H9 (cell line): ENCODE measurements at regions not wholly inside any gene's neighbourhood (a gene's known extent, or its start where the extent isn't known, plus 50 kb on each side); places are given as distances from the start of the nearest gene placed in this dataset.
A peak's percentile ranks its signal among the peaks of the same experiment; 100 is the strongest.

Source experiments
- DNase-seq: peaks from one replicate; pipeline ENCODE4 v3.0.0-alpha.2; 2017
- H2AFZ ChIP-seq: one replicate; pipeline ENCODE4 v1.6.1; 2013; ENCODE audit warnings: mild to moderate bottlenecking, low read length, control low read depth, moderate library complexity
- H2AK5ac ChIP-seq: 2 replicates; pipeline ENCODE4 v1.6.1; 2013; ENCODE audit warnings: low read length, control low read depth, mixed read lengths; ENCODE audit not compliant: insufficient read length
- H2BK120ac ChIP-seq: one replicate; pipeline ENCODE4 v1.6.1; 2013; ENCODE audit warnings: low read depth, mild to moderate bottlenecking, low read length, control low read depth, inconsistent platforms; ENCODE audit not compliant: poor library complexity, severe bottlenecking
- H2BK12ac ChIP-seq: 2 replicates; pipeline ENCODE4 v1.6.1; 2013; ENCODE audit warnings: low read length, control low read depth, mixed read lengths, low read depth; ENCODE audit not compliant: insufficient read length
- H2BK15ac ChIP-seq: 2 replicates; pipeline ENCODE4 v1.6.1; 2013; ENCODE audit warnings: low read depth, low read length, control low read depth
- H2BK20ac ChIP-seq: one replicate; pipeline ENCODE4 v1.6.1; 2013; ENCODE audit warnings: low read depth, mild to moderate bottlenecking, low read length, control low read depth, inconsistent platforms; ENCODE audit not compliant: poor library complexity, severe bottlenecking
- H2BK5ac ChIP-seq: 2 replicates; pipeline ENCODE4 v1.6.1; 2013; ENCODE audit warnings: low read length, control low read depth, mixed read lengths; ENCODE audit not compliant: insufficient read length
- H3K14ac ChIP-seq: 2 replicates; pipeline ENCODE4 v1.6.1; 2013; ENCODE audit warnings: low read length, control low read depth; ENCODE audit not compliant: insufficient read depth
- H3K18ac ChIP-seq: 2 replicates; pipeline ENCODE4 v1.6.1; 2013; ENCODE audit warnings: low read depth, mild to moderate bottlenecking, mixed read lengths, low read length, control low read depth; ENCODE audit not compliant: insufficient read length
- H3K23ac ChIP-seq: 2 replicates; pipeline ENCODE4 v1.6.1; 2013; ENCODE audit warnings: low read length, control low read depth, mixed read lengths, low read depth; ENCODE audit not compliant: insufficient read length
- H3K23me2 ChIP-seq: 2 replicates; pipeline ENCODE4 v1.6.1; 2013; ENCODE audit warnings: low read depth, mild to moderate bottlenecking, mixed read lengths, low read length, control low read depth; ENCODE audit not compliant: insufficient read length, poor library complexity, severe bottlenecking
- H3K27ac ChIP-seq: 2 replicates; pipeline ENCODE4 v1.5.1; 2013; ENCODE audit warnings: low read length, control low read depth, mixed read lengths, low read depth; ENCODE audit not compliant: insufficient read length
- H3K27me3 ChIP-seq: 2 replicates; pipeline ENCODE4 v1.6.1; 2013; ENCODE audit warnings: low read length, control low read depth, inconsistent platforms; ENCODE audit not compliant: insufficient read depth
- H3K4ac ChIP-seq: 2 replicates; pipeline ENCODE4 v1.6.1; 2013; ENCODE audit warnings: low read depth, mild to moderate bottlenecking, control low read depth, inconsistent platforms, low read length, moderate library complexity
- H3K4me1 ChIP-seq: 2 replicates; pipeline ENCODE4 v1.6.1; 2013; ENCODE audit warnings: low read length, control low read depth, inconsistent platforms; ENCODE audit not compliant: insufficient read depth
- H3K4me2 ChIP-seq: 2 replicates; pipeline ENCODE4 v1.6.1; 2013; ENCODE audit warnings: low read length, control low read depth, mixed read lengths; ENCODE audit not compliant: insufficient read length, insufficient read depth
- H3K56ac ChIP-seq: 2 replicates; pipeline ENCODE4 v1.6.1; 2013; ENCODE audit warnings: low read depth, mild to moderate bottlenecking, mixed read lengths, low read length, control low read depth; ENCODE audit not compliant: insufficient read length
- H3K79me1 ChIP-seq: 2 replicates; pipeline ENCODE4 v1.6.1; 2013; ENCODE audit warnings: low read depth, mild to moderate bottlenecking, moderate library complexity, low read length, control low read depth, inconsistent platforms; ENCODE audit not compliant: insufficient read depth, poor library complexity, severe bottlenecking
- H3K79me2 ChIP-seq: 2 replicates; pipeline ENCODE4 v1.6.1; 2013; ENCODE audit warnings: low read length, control low read depth, inconsistent platforms; ENCODE audit not compliant: insufficient read depth
- H3K9ac ChIP-seq: 2 replicates; pipeline ENCODE4 v1.6.1; 2013; ENCODE audit warnings: low read length, control low read depth, mixed read lengths; ENCODE audit not compliant: insufficient read length; ENCODE audit errors: extremely low read depth
- H3K9me3 ChIP-seq: one replicate; pipeline ENCODE4 v1.6.1; 2013; ENCODE audit warnings: low read depth, low read length, inconsistent platforms; ENCODE audit not compliant: control insufficient read depth
- H3T11ph ChIP-seq: one replicate; pipeline ENCODE4 v1.6.1; 2013; ENCODE audit warnings: mild to moderate bottlenecking, low read length, control low read depth, inconsistent platforms
- H4K20me1 ChIP-seq: one replicate; pipeline ENCODE4 v1.6.1; 2013; ENCODE audit not compliant: control insufficient read depth, insufficient read length, insufficient read depth
- H4K5ac ChIP-seq: 2 replicates; pipeline ENCODE4 v1.6.1; 2013; ENCODE audit warnings: low read depth, mild to moderate bottlenecking, mixed read lengths, low read length, control low read depth; ENCODE audit not compliant: insufficient read length
- H4K8ac ChIP-seq: replicated peaks from 2 replicates; pipeline ENCODE4 v1.6.1; 2013; ENCODE audit warnings: low read length, control low read depth, mixed read lengths, low read depth; ENCODE audit not compliant: insufficient read length
- H4K91ac ChIP-seq: 2 replicates; pipeline ENCODE4 v1.6.1; 2013; ENCODE audit warnings: low read depth, mild to moderate bottlenecking, moderate library complexity, mixed read lengths, low read length, control low read depth; ENCODE audit not compliant: insufficient read length
- H3K27ac Mint-ChIP-seq, 3 experiments: 2 replicates in 2 of 3; 3 replicates in 1 of 3; pipeline ENCODE4 v1.8.0; 2020 to 2021; ENCODE audit warnings: mixed read lengths in 3 of 3, mild to moderate bottlenecking in 1 of 3, moderate library complexity in 1 of 3
- H3K27me3 Mint-ChIP-seq: 2 replicates; pipeline ENCODE4 v1.8.0; 2021; ENCODE audit warnings: low read depth, mild to moderate bottlenecking, moderate library complexity, mixed read lengths
- H3K36me3 Mint-ChIP-seq, 3 experiments: 2 replicates in 2 of 3; 3 replicates in 1 of 3; pipeline ENCODE4 v1.8.0; 2020 to 2021; ENCODE audit warnings: low read depth in 3 of 3, mixed read lengths in 3 of 3; ENCODE audit not compliant: insufficient read depth in 1 of 3
- H3K4me1 Mint-ChIP-seq, 2 experiments: 2 replicates each; pipeline ENCODE4 v1.8.0; 2020; ENCODE audit warnings: mixed read lengths in 2 of 2
- H3K4me3 Mint-ChIP-seq, 2 experiments: 2 replicates in 1 of 2; 3 replicates in 1 of 2; pipeline ENCODE4 v1.8.0; 2020 to 2021; ENCODE audit warnings: mild to moderate bottlenecking in 2 of 2, mixed read lengths in 2 of 2, moderate library complexity in 1 of 2
- H3K9me3 Mint-ChIP-seq, 2 experiments: 2 replicates in 1 of 2; 3 replicates in 1 of 2; pipeline ENCODE4 v1.8.0; 2020; ENCODE audit warnings: mild to moderate bottlenecking in 2 of 2, mixed read lengths in 2 of 2, moderate library complexity in 1 of 2
- WGBS: extraction: QIAGEN DNeasy Blood & Tissue Kit; methylation state at CpG from one replicate; pipeline ENCODE4 v1.1.7; 2013; ENCODE audit warnings: missing lambda C conversion rate, low lambda C conversion rate, mixed read lengths; ENCODE audit not compliant: insufficient read length; ENCODE audit errors: extremely low coverage; 5-methylcytosine and 5-hydroxymethylcytosine counted together
- TF ChIP-seq, protein P1 (sequence below): fragments of 200-600 bp; sonication (generic); conservative IDR thresholded peaks from 3 replicates; pipeline ENCODE4 v1.8.0; 2021; ENCODE audit warnings: antibody characterized with exemption, mild to moderate bottlenecking

- H3K4me1 ChIP-seq, result peaks cover 2% of the 10 kb centered on the region
- DNase-seq, result peak; percentile 88
- peak overlapping the region; percentile 8 for H3K4me2 ChIP-seq
- H3K9me3 ChIP-seq, result no peaks in the 10 kb centered on the region
- no peak overlapping the region for H2BK20ac ChIP-seq
- TF ChIP-seq, protein P1, sequence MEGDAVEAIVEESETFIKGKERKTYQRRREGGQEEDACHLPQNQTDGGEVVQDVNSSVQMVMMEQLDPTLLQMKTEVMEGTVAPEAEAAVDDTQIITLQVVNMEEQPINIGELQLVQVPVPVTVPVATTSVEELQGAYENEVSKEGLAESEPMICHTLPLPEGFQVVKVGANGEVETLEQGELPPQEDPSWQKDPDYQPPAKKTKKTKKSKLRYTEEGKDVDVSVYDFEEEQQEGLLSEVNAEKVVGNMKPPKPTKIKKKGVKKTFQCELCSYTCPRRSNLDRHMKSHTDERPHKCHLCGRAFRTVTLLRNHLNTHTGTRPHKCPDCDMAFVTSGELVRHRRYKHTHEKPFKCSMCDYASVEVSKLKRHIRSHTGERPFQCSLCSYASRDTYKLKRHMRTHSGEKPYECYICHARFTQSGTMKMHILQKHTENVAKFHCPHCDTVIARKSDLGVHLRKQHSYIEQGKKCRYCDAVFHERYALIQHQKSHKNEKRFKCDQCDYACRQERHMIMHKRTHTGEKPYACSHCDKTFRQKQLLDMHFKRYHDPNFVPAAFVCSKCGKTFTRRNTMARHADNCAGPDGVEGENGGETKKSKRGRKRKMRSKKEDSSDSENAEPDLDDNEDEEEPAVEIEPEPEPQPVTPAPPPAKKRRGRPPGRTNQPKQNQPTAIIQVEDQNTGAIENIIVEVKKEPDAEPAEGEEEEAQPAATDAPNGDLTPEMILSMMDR, result peak; percentile 40; the same call in 1 of the 3 replicates
- peaks cover 27% of the 10 kb centered on the region for H3K27me3 Mint-ChIP-seq
- no CpG with 5 or more reads among the region's 13 CpGs for WGBS
- no peak overlapping the region for H2BK120ac ChIP-seq
- H3K27me3 ChIP-seq, result no peaks in the 10 kb centered on the region; the same call in 1 of the 2 replicates
- no peak overlapping the region for H3K14ac ChIP-seq
- H4K8ac ChIP-seq, result no peak overlapping the region
- no peak overlapping the region for H2BK5ac ChIP-seq
- no peaks in the 10 kb centered on the region for H3K79me2 ChIP-seq
- H2BK12ac ChIP-seq, result no peak overlapping the region
- H3K27ac ChIP-seq, result no peak overlapping the region
- H3K27ac Mint-ChIP-seq, result no peak overlapping the region
- H3K23me2 ChIP-seq, result no peaks in the 10 kb centered on the region
- no peak overlapping the region for H2AK5ac ChIP-seq
- H3K79me1 ChIP-seq, result no peaks in the 10 kb centered on the region
- peaks cover 0 to 5% (median 2%) of the 10 kb centered on the region in 3 experiments; a peak in 3 of 7 replicates for H3K36me3 Mint-ChIP-seq
- H4K5ac ChIP-seq, result no peak overlapping the region
- peak overlapping the region; percentile 17 to 57; a peak in 2 of 5 replicates for H3K4me3 Mint-ChIP-seq
- no peak overlapping the region for H3T11ph ChIP-seq
- H3K9me3 Mint-ChIP-seq, result peaks cover 6% of the 10 kb centered on the region in 2 experiments; a peak in 3 of 5 replicates
- no peaks in the 10 kb centered on the region for H4K20me1 ChIP-seq
- no peak overlapping the region for H3K56ac ChIP-seq
- no peak overlapping the region for H3K9ac ChIP-seq
- H4K91ac ChIP-seq, result no peak overlapping the region
- H2AFZ ChIP-seq, result no peak overlapping the region
- H2BK15ac ChIP-seq, result no peak overlapping the region
- H3K23ac ChIP-seq, result no peak overlapping the region
- H3K18ac ChIP-seq, result no peak overlapping the region
- H3K4me1 Mint-ChIP-seq, result peaks cover 32 to 47% of the 10 kb centered on the region in 2 experiments
- H3K4ac ChIP-seq, result no peak overlapping the region
These were observed 406.0 kb downstream of the SEC14L1 start for GRCh38 chr17:77546772-77547241.
